NCI-H2227 (cell line): ENCODE measurements at regions not wholly inside any gene's neighbourhood (a gene's known extent, or its start where the extent isn't known, plus 50 kb on each side); places are given as distances from the start of the nearest gene placed in this dataset.

ENCODE experiments used
- DNase-seq: peaks from one replicate; lab custom pipeline; 2025; ENCODE audit not compliant: unreplicated experiment; lab: John Stamatoyannopoulos, UW

GRCh38 chr5:88666761-88667495 lies 216.1 kb downstream of the MEF2C start:
- peak; percentile 48 for DNase-seq

GRCh38 chr5:88665750-88666215 lies 217.2 kb downstream of the MEF2C start:
- DNase-seq, result peak; percentile 3

GRCh38 chr5:88664645-88665044 lies 218.3 kb downstream of the MEF2C start:
- no peak for DNase-seq

- DNase-seq, result no peak
These were observed 219.2 kb downstream of the MEF2C start for GRCh38 chr5:88663793-88664216.

GRCh38 chr5:88662846-88663245 lies 220.1 kb downstream of the MEF2C start:
- DNase-seq, result no peak

GRCh38 chr5:88661806-88662207 lies 221.2 kb downstream of the MEF2C start:
- no peak for DNase-seq

GRCh38 chr5:88660947-88661805 lies 221.8 kb downstream of the MEF2C start:
- peak; percentile 96 for DNase-seq

- DNase-seq, result peak; percentile 82
These were observed 222.6 kb downstream of the MEF2C start for GRCh38 chr5:88660264-88660946.

GRCh38 chr5:88659529-88660263 lies 223.3 kb downstream of the MEF2C start:
- DNase-seq, result no peak

- DNase-seq, result no peak
These were observed 224.1 kb downstream of the MEF2C start for GRCh38 chr5:88658886-88659285.

GRCh38 chr5:88657906-88658775 lies 224.8 kb downstream of the MEF2C start:
- no peak for DNase-seq

- no peak for DNase-seq
These were observed 225.8 kb downstream of the MEF2C start for GRCh38 chr5:88657136-88657535.

- no peak for DNase-seq
These were observed 226.6 kb downstream of the MEF2C start for GRCh38 chr5:88656221-88656950.

- no peak for DNase-seq
These were observed 229.5 kb downstream of the MEF2C start for GRCh38 chr5:88653471-88653870.

GRCh38 chr5:88647901-88648300 lies 235.1 kb downstream of the MEF2C start:
- no peak for DNase-seq

- no peak for DNase-seq
These were observed 236.1 kb downstream of the MEF2C start for GRCh38 chr5:88646866-88647265.

GRCh38 chr5:88644676-88645075 lies 238.3 kb downstream of the MEF2C start:
- no peak for DNase-seq

GRCh38 chr5:88643315-88643714 lies 239.7 kb downstream of the MEF2C start:
- DNase-seq, result no peak

GRCh38 chr5:88634014-88634413 lies 249.0 kb downstream of the MEF2C start:
- DNase-seq, result no peak
